HCT116 (cell line): ENCODE measurements at regions not wholly inside any gene's neighbourhood (a gene's known extent, or its start where the extent isn't known, plus 50 kb on each side); places are given as distances from the start of the nearest gene placed in this dataset.

Experiments used
- CTCF ChIP-seq, 3 experiments: fragments of 200-600 bp in 1 of 3; sonication (generic) in 1 of 3; IDR thresholded peaks in 2 of 3; conservative IDR thresholded peaks in 1 of 3; 2 replicates each; pipeline ENCODE4 v1.5.1; 2012 to 2017; ENCODE audit warnings: low read depth in 2 of 3, low read length in 2 of 3, antibody characterized with exemption in 1 of 3, borderline replicate concordance in 1 of 3, control low read depth in 1 of 3, mild to moderate bottlenecking in 1 of 3, mixed read lengths in 1 of 3, mixed run types in 1 of 3, moderate library complexity in 1 of 3; ENCODE audit not compliant: insufficient read depth in 1 of 3
- EZH2 ChIP-seq: fragments of 200-600 bp; sonication (generic); IDR thresholded peaks from 2 replicates; pipeline ENCODE4 v1.6.1; 2017; ENCODE audit warnings: antibody characterized with exemption, mixed run types
- MAX ChIP-seq: IDR thresholded peaks from 2 replicates; pipeline ENCODE4 v1.6.1; 2012
- POLR2A ChIP-seq: IDR thresholded peaks from 2 replicates; pipeline ENCODE4 v1.7.0; 2011; ENCODE audit warnings: borderline replicate concordance; ENCODE audit not compliant: insufficient read depth, insufficient read length; ENCODE audit errors: extremely low read depth
- POLR2AphosphoS5 ChIP-seq: IDR thresholded peaks from 2 replicates; pipeline ENCODE4 v1.6.1; 2011; ENCODE audit warnings: mild to moderate bottlenecking, low read depth, low read length, moderate library complexity
- YY1 ChIP-seq: IDR thresholded peaks from 2 replicates; pipeline ENCODE4 v1.6.1; 2011; ENCODE audit warnings: low read length, low read depth, moderate library complexity, mild to moderate bottlenecking; ENCODE audit not compliant: insufficient replicate concordance; ENCODE audit errors: extremely low read depth

GRCh38 chr7:16094651-16095050 is 326.7 kb downstream of the CRPPA start:
- TF ChIP-seq POLR2A, result no peak
- no peak for TF ChIP-seq POLR2AphosphoS5
- no peak for TF ChIP-seq MAX
- TF ChIP-seq YY1, result no peak
- TF ChIP-seq CTCF (IDR thresholded peaks at IDR 0.05 in 2 of 3, conservative IDR thresholded peaks at IDR 0.05 in 1 of 3; ENCODE audit: borderline replicate concordance in 1 of 3, insufficient read depth in 1 of 3, low read depth in 2 of 3, low read length in 2 of 3), result no peak
- TF ChIP-seq EZH2, result no peak
